Esophagus muscularis mucosa (tissue), 4 donors: ENCODE measurements at regions not wholly inside any gene's neighbourhood (a gene's known extent, or its start where the extent isn't known, plus 50 kb on each side); places are given as distances from the start of the nearest gene placed in this dataset.
"Not testable (repeated sequence)": the region's sequence is repeated elsewhere in the genome, so short reads cannot be mapped to it uniquely, and the experiment has no call there.

ENCODE experiments used
- DNase-seq: peaks from one replicate; pipeline ENCODE4 v3.0.0-alpha.2; 2017; ENCODE audit errors: extremely low spot score
- H3K27ac ChIP-seq, 4 donors: fragments of 200-600 bp; sonication (generic); replicated peaks in 1 of 4; 1 replicate in 3 of 4; 2 replicates in 1 of 4; pipeline ENCODE4 v1.5.1; 2016 to 2019; ENCODE audit warnings: mild to moderate bottlenecking in 1 of 4
- H3K27me3 ChIP-seq, 4 donors: fragments of 200-600 bp; sonication (generic); one replicate each; pipeline versions ENCODE4 v1.5.1 to v1.6.0; 2016 to 2019
- H3K36me3 ChIP-seq, 4 donors: fragments of 200-600 bp; sonication (generic); one replicate each; pipeline ENCODE4 v1.5.1; 2016 to 2019
- H3K4me1 ChIP-seq, 4 donors: fragments of 200-600 bp; sonication (generic); one replicate each; pipeline ENCODE4 v1.5.1; 2016 to 2019
- H3K4me3 ChIP-seq, 4 donors: fragments of 200-600 bp; sonication (generic); 1 replicate in 2 of 4; 2 replicates in 2 of 4; pipeline ENCODE4 v1.5.1; 2016 to 2019; ENCODE audit warnings: mild to moderate bottlenecking in 4 of 4, moderate library complexity in 1 of 4
- H3K9me3 ChIP-seq, 4 donors: fragments of 200-600 bp; sonication (generic); 1 replicate in 3 of 4; 2 replicates in 1 of 4; pipeline ENCODE4 v1.5.1; 2016 to 2019
- EP300 ChIP-seq: sonication (generic); formaldehyde crosslinking; IDR thresholded peaks from one replicate; pipeline ENCODE4 v1.6.1; 2017; ENCODE audit warnings: antibody characterized with exemption
- POLR2A ChIP-seq: fragments of 450-650 bp; IDR thresholded peaks from one replicate; pipeline ENCODE4 v1.6.1; 2017; ENCODE audit warnings: antibody characterized with exemption, moderate library complexity, mild to moderate bottlenecking, low read depth
- POLR2AphosphoS5 ChIP-seq, 2 donors: sonication (generic); formaldehyde crosslinking; IDR thresholded peaks; one replicate each; pipeline ENCODE4 v1.6.1; 2017; ENCODE audit warnings: antibody characterized with exemption in 2 of 2
- WGBS: methylation state at CpG from one replicate; pipeline ENCODE4 v1.1.5; 2018; 5-methylcytosine and 5-hydroxymethylcytosine counted together
- intact Hi-C: fragments of 100-400 bp; cut with DNase I; formaldehyde crosslinking; loops from one replicate; pipeline ENCODE4 v1.15.1; 2023
- TF ChIP-seq, protein P1 (sequence below), 3 experiments: fragments of 200-600 bp in 2 of 3; fragments of 450-650 bp in 1 of 3; sonication (generic) in 2 of 3; IDR thresholded peaks; one replicate each; pipeline ENCODE4 v1.5.1; 2017 to 2019; ENCODE audit warnings: antibody characterized with exemption in 3 of 3, mild to moderate bottlenecking in 2 of 3, moderate library complexity in 1 of 3

GRCh38 chr7:142562688-142563087, 186.6 kb upstream of the PRSS1 start:
- Histone ChIP-seq H3K9me3 (no peaks in the 10 kb centered on the region), H3K4me3 (no peak overlapping the region), H3K36me3 (no peaks in the 10 kb centered on the region), H3K27ac (no peak overlapping the region), H3K27me3 (peaks cover 0 to 11% (median 0%) of the 10 kb centered on the region in 4 donors), H3K4me1 (no peaks in the 10 kb centered on the region)
- intact Hi-C loops: no loop called here
- WGBS: 53% methylated on average over 1 of the region's 1 CpG
- no peak for DNase-seq
- TF ChIP-seq POLR2A: no peak
- TF ChIP-seq, protein P1, sequence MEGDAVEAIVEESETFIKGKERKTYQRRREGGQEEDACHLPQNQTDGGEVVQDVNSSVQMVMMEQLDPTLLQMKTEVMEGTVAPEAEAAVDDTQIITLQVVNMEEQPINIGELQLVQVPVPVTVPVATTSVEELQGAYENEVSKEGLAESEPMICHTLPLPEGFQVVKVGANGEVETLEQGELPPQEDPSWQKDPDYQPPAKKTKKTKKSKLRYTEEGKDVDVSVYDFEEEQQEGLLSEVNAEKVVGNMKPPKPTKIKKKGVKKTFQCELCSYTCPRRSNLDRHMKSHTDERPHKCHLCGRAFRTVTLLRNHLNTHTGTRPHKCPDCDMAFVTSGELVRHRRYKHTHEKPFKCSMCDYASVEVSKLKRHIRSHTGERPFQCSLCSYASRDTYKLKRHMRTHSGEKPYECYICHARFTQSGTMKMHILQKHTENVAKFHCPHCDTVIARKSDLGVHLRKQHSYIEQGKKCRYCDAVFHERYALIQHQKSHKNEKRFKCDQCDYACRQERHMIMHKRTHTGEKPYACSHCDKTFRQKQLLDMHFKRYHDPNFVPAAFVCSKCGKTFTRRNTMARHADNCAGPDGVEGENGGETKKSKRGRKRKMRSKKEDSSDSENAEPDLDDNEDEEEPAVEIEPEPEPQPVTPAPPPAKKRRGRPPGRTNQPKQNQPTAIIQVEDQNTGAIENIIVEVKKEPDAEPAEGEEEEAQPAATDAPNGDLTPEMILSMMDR (IDR thresholded peaks at IDR 0.05): no peak
- no peak for TF ChIP-seq POLR2AphosphoS5 (IDR thresholded peaks at IDR 0.05)
- no peak for TF ChIP-seq EP300

DNA sequence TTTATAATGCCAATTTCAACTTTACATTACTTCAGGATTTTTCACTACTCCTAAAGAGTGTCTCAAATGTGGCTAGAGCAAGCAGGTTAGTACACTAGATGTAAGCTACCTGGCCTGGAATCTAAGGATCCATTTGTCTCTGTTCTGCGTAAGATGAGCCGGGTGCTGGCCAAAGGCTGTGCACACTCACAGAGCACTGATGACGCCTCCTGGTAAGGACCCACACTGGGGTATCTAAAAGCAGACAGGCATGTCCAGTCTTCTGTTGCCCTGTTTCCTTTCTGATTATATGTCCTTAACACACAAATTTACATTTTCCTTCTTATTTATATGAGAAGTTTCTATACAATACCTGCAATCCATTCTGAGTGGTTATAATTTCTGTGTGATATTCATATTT, 187.9 kb upstream of the PRSS1 start:
- H3K27ac ChIP-seq, H3K27me3 ChIP-seq, H3K4me3 ChIP-seq, H3K36me3 ChIP-seq, H3K4me1 ChIP-seq, intact Hi-C loops, H3K9me3 ChIP-seq, DNase-seq: not testable (repeated sequence)
- WGBS: 80% methylated on average over 3 of the region's 3 CpGs

GRCh38 chr7:142560770-142561169, 188.5 kb upstream of the PRSS1 start:
- DNase-seq, H3K36me3 ChIP-seq, intact Hi-C loops, H3K9me3 ChIP-seq, H3K4me3 ChIP-seq, H3K4me1 ChIP-seq, H3K27me3 ChIP-seq, H3K27ac ChIP-seq: not testable (repeated sequence)
- WGBS: 40% methylated on average over 6 of the region's 6 CpGs

GRCh38 chr7:142560166-142560565, 189.1 kb upstream of the PRSS1 start:
- Histone ChIP-seq H3K9me3 (no peaks in the 10 kb centered on the region), H3K4me1 (peaks cover 0 to 7% (median 0%) of the 10 kb centered on the region in 4 donors), H3K36me3 (no peaks in the 10 kb centered on the region), H3K27ac (no peak overlapping the region), H3K27me3 (peaks cover 0 to 4% (median 0%) of the 10 kb centered on the region in 4 donors), H3K4me3 (no peak overlapping the region)
- intact Hi-C loops: no loop called here
- WGBS: 72% methylated on average over 2 of the region's 2 CpGs
- no peak for TF ChIP-seq EP300
- TF ChIP-seq, protein P1 (IDR thresholded peaks at IDR 0.05): no peak
- no peak for TF ChIP-seq POLR2A
- no peak for TF ChIP-seq POLR2AphosphoS5 (IDR thresholded peaks at IDR 0.05)
- no peak for DNase-seq

DNA sequence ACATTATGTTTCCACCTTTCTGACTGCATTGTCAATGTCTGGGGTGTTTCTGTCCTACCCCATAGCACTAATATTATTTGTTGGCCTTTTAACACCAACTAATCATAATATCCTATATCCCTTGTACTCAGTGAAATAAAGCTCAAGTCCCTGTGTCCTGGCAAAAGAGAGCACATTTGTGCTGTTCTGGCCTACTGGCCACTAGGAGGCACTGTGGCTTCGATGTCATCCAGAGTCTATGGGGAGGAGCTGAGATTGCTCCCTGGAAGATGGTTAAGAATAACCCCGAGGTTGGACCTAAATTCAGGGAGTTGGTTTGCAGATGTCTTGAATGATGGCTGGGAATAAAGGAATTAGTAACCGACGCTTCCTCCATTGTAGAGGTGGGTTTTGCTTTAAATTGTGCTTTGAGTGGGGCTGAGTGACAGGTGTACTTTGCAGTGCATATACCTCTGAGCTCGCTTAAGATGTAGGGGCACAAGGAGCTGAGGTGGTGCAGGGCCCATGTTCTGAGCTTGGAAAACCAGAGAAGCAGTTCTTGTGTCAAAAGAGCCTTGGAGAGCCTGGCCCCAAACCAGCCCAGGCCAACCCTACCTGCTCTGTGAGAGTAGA, 191.2 kb upstream of the PRSS1 start:
- Histone ChIP-seq H3K4me3 (no peak overlapping the region), H3K4me1 (peaks cover 0 to 7% (median 0%) of the 10 kb centered on the region in 4 donors), H3K36me3 (no peaks in the 10 kb centered on the region), H3K27ac (no peak overlapping the region), H3K27me3 (peaks cover 0 to 4% (median 0%) of the 10 kb centered on the region in 4 donors), H3K9me3 (no peaks in the 10 kb centered on the region)
- 48% methylated on average over 5 of the region's 5 CpGs for WGBS
- DNase-seq: no peak
- TF ChIP-seq, protein P1 (IDR thresholded peaks at IDR 0.05): peak in 2 of 3 experiments; percentile 9 to 32
- no peak for TF ChIP-seq POLR2AphosphoS5 (IDR thresholded peaks at IDR 0.05)
- no peak for TF ChIP-seq EP300
- intact Hi-C loops: no loop called here

GRCh38 chr7:142556740-142557139, 192.5 kb upstream of the PRSS1 start:
- no peak for DNase-seq
- no peaks in the 10 kb centered on the region for H3K36me3 ChIP-seq
- peaks cover 0 to 3% (median 0%) of the 10 kb centered on the region in 4 donors for H3K27me3 ChIP-seq
- intact Hi-C loops: no loop called here
- H3K4me3 ChIP-seq: no peak overlapping the region
- no peak overlapping the region for H3K27ac ChIP-seq
- peaks cover 0 to 7% (median 0%) of the 10 kb centered on the region in 4 donors for H3K4me1 ChIP-seq
- WGBS: 8% methylated on average over 5 of the region's 5 CpGs
- TF ChIP-seq POLR2AphosphoS5 (IDR thresholded peaks at IDR 0.05) (peak; percentile 34 to 46), POLR2A (no peak), EP300 (no peak)
- TF ChIP-seq, protein P1 (IDR thresholded peaks at IDR 0.05): peak in 1 of 3 experiments; percentile 26
- H3K9me3 ChIP-seq: no peaks in the 10 kb centered on the region
